Stimulated activated CD4-positive, alpha-beta T cell treated with anti-CD3 and anti-CD28 coated beads, Interleukin-12 subunit alpha, Interleukin-12 subunit beta, amount 100 ng/mL, for 48 hours (primary cell): ENCODE measurements at regions not wholly inside any gene's neighbourhood (a gene's known extent, or its start where the extent isn't known, plus 50 kb on each side); places are given as distances from the start of the nearest gene placed in this dataset.

ENCODE experiments used
- DNase-seq, 3 donors: peaks; one replicate each; pipeline ENCODE4 v3.0.0-alpha.2; 2020; ENCODE audit warnings: low read depth in 2 of 3, low spot score in 1 of 3

- no peak for DNase-seq
Measured at GRCh38 chr18:38930881-38931753, 1365.5 kb upstream of the CELF4 start.

DNA sequence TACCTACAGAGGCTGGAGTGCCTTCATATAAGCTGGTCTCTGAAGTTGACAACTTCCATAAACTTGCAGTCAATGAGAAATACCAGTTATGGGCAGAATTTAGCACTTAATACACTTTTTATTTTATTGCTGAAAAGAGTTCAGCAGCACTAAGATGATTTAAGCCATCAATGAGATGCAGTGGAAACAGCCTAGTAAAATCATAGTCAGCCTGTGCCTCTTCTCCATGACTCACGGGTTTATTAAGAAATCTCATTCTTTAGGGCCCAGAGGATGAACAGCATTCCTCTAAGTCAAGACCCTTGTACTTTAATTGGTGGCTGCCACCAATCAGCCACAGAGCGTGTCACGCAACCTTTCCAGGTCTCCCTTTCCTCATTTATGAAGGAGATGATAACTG, 1357.9 kb upstream of the CELF4 start:
- no peak for DNase-seq

DNA sequence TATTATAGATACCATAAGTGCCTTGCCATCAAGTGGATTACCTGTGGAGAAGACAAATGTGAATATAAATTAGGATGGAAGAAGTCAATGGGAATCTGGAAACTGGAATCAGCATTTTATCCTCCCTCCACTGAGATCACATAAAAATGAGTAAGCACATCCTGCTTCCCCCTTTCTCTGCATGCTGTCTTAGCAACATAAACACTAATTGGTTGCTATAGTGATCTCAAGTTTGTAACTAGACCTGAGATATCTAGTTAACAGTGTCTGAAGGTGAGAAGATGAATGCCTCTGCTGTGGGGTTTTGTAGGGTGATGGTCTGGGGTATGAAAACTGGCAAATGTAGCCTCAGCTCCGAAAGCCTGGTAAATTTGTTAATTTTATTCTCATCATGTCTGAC, 1357.5 kb upstream of the CELF4 start:
- DNase-seq, result no peak

GRCh38 chr18:38909972-38910371, 1344.4 kb upstream of the CELF4 start:
- DNase-seq, result no peak

DNA sequence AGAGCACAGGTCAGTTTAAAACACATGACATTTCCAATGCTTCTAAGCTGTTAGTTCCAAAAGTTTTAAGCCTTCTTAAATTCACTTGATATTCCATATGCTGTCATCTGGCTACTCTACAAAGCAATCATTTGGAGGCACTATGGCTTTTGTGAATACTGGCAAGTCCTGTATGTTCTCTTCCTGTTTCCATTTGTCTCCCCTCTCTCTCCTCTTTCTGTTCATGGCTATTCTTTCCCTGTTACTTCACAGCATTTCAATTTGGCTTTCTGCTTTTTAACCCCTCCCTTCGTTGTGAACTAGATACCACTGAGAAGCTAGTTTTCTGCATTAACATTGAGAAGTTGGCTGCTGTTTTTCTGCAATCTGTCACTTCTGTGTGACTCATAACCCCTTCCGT, 1337.2 kb upstream of the CELF4 start:
- DNase-seq, result no peak

- no peak for DNase-seq
Measured at GRCh38 chr18:38900445-38900844, 1334.8 kb upstream of the CELF4 start.

DNA sequence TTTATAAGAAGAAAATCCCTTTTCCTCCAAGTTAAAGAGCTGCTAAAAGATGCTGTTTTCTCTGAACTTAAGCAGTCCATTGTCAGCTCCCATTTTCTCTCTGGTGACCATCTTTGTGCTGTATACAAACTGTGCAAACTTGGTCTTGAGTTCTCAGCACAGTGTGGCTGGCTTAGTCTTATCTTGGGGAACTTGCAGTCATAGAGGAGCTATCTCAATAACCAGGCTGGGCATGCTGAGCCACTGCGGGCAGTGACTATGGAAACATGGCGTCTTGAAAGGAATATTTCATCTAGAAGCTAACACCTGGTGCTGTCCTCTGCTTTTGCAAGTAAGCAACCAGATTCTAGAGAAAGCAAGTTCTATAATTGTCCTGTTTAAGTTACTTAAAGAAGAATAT, 1334.4 kb upstream of the CELF4 start:
- no peak for DNase-seq

DNA sequence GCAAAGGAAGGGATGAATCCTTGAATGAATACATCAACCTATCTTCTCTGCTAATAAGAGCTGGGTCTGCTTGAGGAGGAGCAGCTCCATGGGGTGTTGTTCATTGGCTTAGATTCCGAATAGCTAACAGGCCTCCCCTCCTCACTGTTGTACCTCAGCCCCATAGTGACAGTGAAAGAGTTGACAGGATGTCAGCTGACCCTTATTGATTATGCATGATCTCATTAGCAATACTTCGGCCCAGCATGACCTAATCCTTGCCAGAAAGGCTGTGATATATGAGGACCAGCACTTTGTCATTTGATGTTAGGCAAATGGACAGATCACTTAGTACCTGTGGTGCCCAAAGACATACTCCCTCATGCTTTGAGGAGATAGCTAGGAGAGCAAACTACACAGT, 1333.7 kb upstream of the CELF4 start:
- no peak for DNase-seq

DNA sequence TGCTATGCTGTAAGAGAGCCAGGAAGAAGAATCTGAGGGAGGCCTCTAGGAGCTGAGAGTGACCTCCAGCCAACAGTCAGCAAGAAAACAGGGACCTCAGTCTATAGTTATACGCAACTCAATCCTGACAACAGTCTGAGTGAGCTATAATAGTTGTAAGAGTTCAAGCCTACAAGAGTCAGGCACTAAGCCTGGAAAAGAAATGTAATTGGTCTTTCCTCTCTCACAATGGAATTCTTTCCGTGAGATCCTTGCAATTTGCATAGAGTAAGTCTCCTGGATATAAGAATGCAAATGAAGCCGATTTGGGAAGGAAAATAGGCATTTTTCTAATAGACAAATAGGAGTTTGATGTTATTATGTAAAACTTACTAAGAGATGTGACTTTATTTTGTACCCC, 1332.6 kb upstream of the CELF4 start:
- DNase-seq, result no peak

GRCh38 chr18:38895560-38895959, 1330.0 kb upstream of the CELF4 start:
- no peak for DNase-seq

GRCh38 chr18:38887671-38888020, 1322.0 kb upstream of the CELF4 start:
- no peak for DNase-seq

GRCh38 chr18:38886861-38887670, 1321.5 kb upstream of the CELF4 start:
- no peak for DNase-seq

- no peak for DNase-seq
Measured at GRCh38 chr18:38886235-38886634, 1320.6 kb upstream of the CELF4 start.

GRCh38 chr18:38884050-38884449, 1318.5 kb upstream of the CELF4 start:
- no peak for DNase-seq

DNA sequence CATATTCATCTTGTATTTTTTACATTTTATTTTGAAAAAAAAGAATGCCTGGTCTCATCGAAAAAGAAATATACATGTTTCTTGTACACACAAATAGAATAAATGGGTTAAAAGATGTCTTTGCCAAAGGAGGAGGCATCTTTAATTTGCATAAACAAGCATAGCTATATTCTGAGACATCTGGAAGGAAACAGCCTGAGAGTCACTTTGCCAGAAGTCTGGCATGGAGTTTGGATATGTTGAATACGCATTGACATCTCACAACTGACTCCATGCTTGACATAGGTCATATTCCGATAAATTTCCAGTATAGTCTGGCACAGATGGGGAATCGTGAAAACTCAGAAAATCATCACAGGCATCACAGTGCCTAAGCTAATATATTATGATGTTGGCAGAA, 1317.5 kb upstream of the CELF4 start:
- no peak for DNase-seq

GRCh38 chr18:38879871-38880270, 1314.3 kb upstream of the CELF4 start:
- DNase-seq, result no peak

GRCh38 chr18:38872342-38872741, 1306.7 kb upstream of the CELF4 start:
- no peak for DNase-seq

DNA sequence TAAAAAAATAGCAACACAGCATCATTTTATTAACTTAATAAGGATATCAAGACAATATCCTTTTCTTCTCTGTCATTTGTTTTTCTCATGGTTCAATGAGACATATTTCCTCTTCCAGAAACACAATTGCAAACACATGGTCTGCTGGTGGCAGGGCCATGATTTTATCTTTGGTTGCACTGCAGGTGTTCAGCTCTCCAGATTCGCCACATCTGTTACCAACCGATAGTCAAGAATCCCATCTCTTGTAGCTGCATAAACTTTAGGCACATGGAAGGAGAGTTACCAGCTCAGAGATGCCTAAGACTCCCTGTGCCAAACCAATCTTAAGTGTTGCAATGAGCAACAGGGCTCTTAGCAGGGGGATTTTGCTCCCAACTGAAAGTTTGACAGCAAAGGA, 1303.2 kb upstream of the CELF4 start:
- no peak for DNase-seq

GRCh38 chr18:38867680-38868079, 1302.1 kb upstream of the CELF4 start:
- DNase-seq, result no peak

DNA sequence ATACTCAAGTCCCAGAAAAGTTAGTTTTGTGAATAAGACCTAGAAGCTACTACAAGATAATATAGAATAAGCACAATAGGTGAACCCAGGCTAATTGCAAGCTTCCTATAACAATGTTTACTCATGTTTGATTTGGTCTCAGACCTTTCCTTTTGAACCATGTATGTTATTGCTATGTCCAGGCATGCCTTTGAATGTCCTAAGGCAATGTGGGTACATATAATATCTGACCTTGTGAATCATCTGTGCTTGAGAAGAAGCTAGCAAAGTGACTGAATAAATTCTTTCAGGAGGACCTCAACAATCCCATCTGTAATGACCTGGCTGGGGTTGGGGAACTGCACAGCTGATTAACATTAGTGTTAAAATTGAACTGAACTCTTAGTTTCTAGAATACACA, 1285.9 kb upstream of the CELF4 start:
- no peak for DNase-seq

DNA sequence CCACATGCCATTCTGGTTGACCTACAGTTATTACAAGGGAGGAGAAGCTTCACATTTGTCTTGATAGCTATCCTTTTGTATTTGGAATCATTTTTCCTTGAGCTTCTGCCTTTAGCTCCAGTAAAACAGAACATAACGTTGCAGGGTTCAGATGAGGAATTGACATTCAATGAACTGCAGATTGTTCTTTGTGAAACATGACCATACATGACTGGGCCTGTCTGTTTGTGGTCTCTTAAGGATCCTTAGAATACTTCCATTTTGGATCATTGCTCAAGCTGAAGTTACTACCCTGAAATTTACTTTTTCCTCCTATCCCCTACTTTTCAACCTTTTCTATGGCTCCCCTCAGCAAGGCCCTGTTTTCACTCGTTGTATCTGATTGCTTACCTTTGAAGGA, 1281.7 kb upstream of the CELF4 start:
- no peak for DNase-seq

DNA sequence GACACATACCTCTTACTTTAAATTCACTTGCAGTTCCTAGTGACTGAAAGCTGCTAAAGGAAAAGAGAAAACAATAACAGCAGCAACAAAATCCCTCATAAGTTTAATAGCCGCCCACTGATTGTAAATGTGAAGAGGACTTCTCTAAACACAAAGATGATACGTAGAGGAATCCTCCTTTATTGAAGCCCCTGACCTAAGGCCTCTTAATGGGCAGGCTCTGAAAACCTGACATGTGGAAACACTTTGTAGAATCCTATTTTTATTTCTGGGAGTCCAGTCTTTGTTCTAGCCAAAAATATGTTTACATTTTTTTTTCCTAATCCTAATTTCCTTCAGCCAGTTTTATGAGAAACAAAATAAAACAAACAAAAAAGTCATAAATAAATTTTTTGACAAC, 1277.7 kb upstream of the CELF4 start:
- no peak for DNase-seq

- DNase-seq, result no peak
Measured at GRCh38 chr18:38826247-38826646, 1260.6 kb upstream of the CELF4 start.
